WTC11 (cell line): ENCODE measurements at regions not wholly inside any gene's neighbourhood (a gene's known extent, or its start where the extent isn't known, plus 50 kb on each side); places are given as distances from the start of the nearest gene placed in this dataset.
"Not testable (repeated sequence)": the region's sequence is repeated elsewhere in the genome, so short reads cannot be mapped to it uniquely, and the experiment has no call there.

Source experiments
- ATF1 ChIP-seq: sonication (generic); formaldehyde crosslinking; IDR thresholded peaks from 2 replicates; pipeline ENCODE4 v1.8.1; 2023; ENCODE audit warnings: mild to moderate bottlenecking, moderate library complexity, missing genetic modification reagents
- CREB1 ChIP-seq: sonication (generic); formaldehyde crosslinking; IDR thresholded peaks from 2 replicates; pipeline ENCODE4 v1.8.0; 2023; ENCODE audit warnings: mild to moderate bottlenecking, missing genetic modification reagents
- CREM ChIP-seq: sonication (generic); formaldehyde crosslinking; IDR thresholded peaks from 2 replicates; pipeline ENCODE4 v1.8.1; 2022; ENCODE audit warnings: mild to moderate bottlenecking, missing genetic modification reagents, moderate library complexity
- CTCF ChIP-seq: fragments of 200-600 bp; IDR thresholded peaks from 2 replicates; pipeline ENCODE4 v1.8.0; 2022; ENCODE audit warnings: antibody characterized with exemption
- E2F4 ChIP-seq: sonication (generic); formaldehyde crosslinking; IDR thresholded peaks from 2 replicates; pipeline ENCODE4 v1.8.1; 2022; ENCODE audit warnings: low read depth, mild to moderate bottlenecking, moderate library complexity, missing genetic modification reagents, borderline replicate concordance
- EMX1 ChIP-seq: fragments of 250-450 bp; sonication (Bioruptor Pico); IDR thresholded peaks from 2 replicates; pipeline ENCODE4 v1.8.0; 2021; ENCODE audit warnings: mild to moderate bottlenecking
- IRF1 ChIP-seq: sonication (generic); formaldehyde crosslinking; IDR thresholded peaks from 2 replicates; pipeline ENCODE4 v1.8.0; 2023; ENCODE audit warnings: missing genetic modification reagents
- MAX ChIP-seq: sonication (generic); formaldehyde crosslinking; IDR thresholded peaks from 2 replicates; pipeline ENCODE4 v1.8.0; 2022; ENCODE audit warnings: mild to moderate bottlenecking, missing genetic modification reagents
- USF1 ChIP-seq: sonication (generic); formaldehyde crosslinking; IDR thresholded peaks from 2 replicates; pipeline ENCODE4 v1.8.0; 2022; ENCODE audit warnings: mild to moderate bottlenecking, missing genetic modification reagents
- ZBTB21 ChIP-seq: sonication (generic); formaldehyde crosslinking; IDR thresholded peaks from 2 replicates; pipeline ENCODE4 v1.8.1; 2023; ENCODE audit warnings: mild to moderate bottlenecking, missing genetic modification reagents, borderline replicate concordance
- ZNF121 ChIP-seq: sonication (generic); formaldehyde crosslinking; IDR thresholded peaks from 2 replicates; pipeline ENCODE4 v1.8.0; 2023; ENCODE audit warnings: missing genetic modification reagents
- ZNF232 ChIP-seq: sonication (generic); formaldehyde crosslinking; IDR thresholded peaks from 2 replicates; pipeline ENCODE4 v1.8.0; 2022; ENCODE audit warnings: mild to moderate bottlenecking, missing genetic modification reagents
- ZSCAN18 ChIP-seq: fragments of 250-450 bp; sonication (Bioruptor Pico); IDR thresholded peaks from 2 replicates; pipeline ENCODE4 v2.1.2; 2022; ENCODE audit warnings: mild to moderate bottlenecking, moderate library complexity

GRCh38 chr10:125250834-125251233 is 90.5 kb upstream of the CTBP2 start:
- not testable (repeated sequence) for TF ChIP-seq IRF1; CTCF; USF1 (CRISPR knock-in tag); ZBTB21; EMX1 (CRISPR knock-in tag); E2F4; MAX; CREB1 (CRISPR knock-in tag); CREM (CRISPR knock-in tag); ATF1 (CRISPR knock-in tag); ZSCAN18 (CRISPR knock-in tag); ZNF232; ZNF121
